ENCODE measurements at regions not wholly inside any gene's neighbourhood (a gene's known extent, or its start where the extent isn't known, plus 50 kb on each side); places are given as distances from the start of the nearest gene placed in this dataset.
A peak's percentile ranks its signal among the peaks of the same experiment; 100 is the strongest.

- WGBS, 2 donors, result 73 to 91% methylated on average over 2 of the region's 2 CpGs
- no peak for TF ChIP-seq CTCF (IDR thresholded peaks at IDR 0.05; ENCODE audit: control extremely low read depth, extremely low read depth)
- ATAC-seq (ENCODE audit: insufficient read depth, low FRiP score) (no peak), DNase-seq (no peak)
- H3K36me3 ChIP-seq (ENCODE audit: control insufficient read depth in 4 of 4, insufficient read depth in 4 of 4, low read length in 4 of 4), result no peaks in the 10 kb centered on the region
- no peak overlapping the region for H3K4me3 ChIP-seq
- no peaks in the 10 kb centered on the region for H3K4me1 ChIP-seq (ENCODE audit: control insufficient read depth in 5 of 5, insufficient read depth in 5 of 5, low read length in 5 of 5)
- H3K27ac ChIP-seq (ENCODE audit: low read depth in 1 of 2, low read length in 1 of 2), result no peak overlapping the region
- H3K27me3 ChIP-seq (ENCODE audit: control insufficient read depth in 3 of 3, insufficient read depth in 3 of 3, low read length in 2 of 3), result peaks cover 0 to 2% (median 0%) of the 10 kb centered on the region in 3 donors
- no peak overlapping the region for H3K9ac ChIP-seq (ENCODE audit: insufficient read depth in 1 of 2, low read length in 2 of 2)
- peaks cover 0 to 6% (median 0%) of the 10 kb centered on the region in 4 donors for H3K9me3 ChIP-seq (ENCODE audit: control insufficient read depth in 4 of 4, insufficient read depth in 3 of 4, low read length in 3 of 4)
Measured at GRCh38 chrX:42533761-42534160, 244.2 kb downstream of the PPP1R2C start.

GRCh38 chrX:42531441-42531840 lies 246.5 kb downstream of the PPP1R2C start:
- Histone ChIP-seq H3K4me1 (ENCODE audit: control insufficient read depth in 5 of 5, insufficient read depth in 5 of 5, low read length in 5 of 5) (no peaks in the 10 kb centered on the region), H3K27me3 (ENCODE audit: control insufficient read depth in 3 of 3, insufficient read depth in 3 of 3, low read length in 2 of 3) (peaks cover 0 to 4% (median 0%) of the 10 kb centered on the region in 3 donors), H3K9ac (ENCODE audit: insufficient read depth in 1 of 2, low read length in 2 of 2) (no peak overlapping the region), H3K27ac (ENCODE audit: low read depth in 1 of 2, low read length in 1 of 2) (no peak overlapping the region), H3K9me3 (ENCODE audit: control insufficient read depth in 4 of 4, insufficient read depth in 3 of 4, low read length in 3 of 4) (peaks cover 0 to 6% (median 0%) of the 10 kb centered on the region in 4 donors), H3K36me3 (ENCODE audit: control insufficient read depth in 4 of 4, insufficient read depth in 4 of 4, low read length in 4 of 4) (no peaks in the 10 kb centered on the region), H3K4me3 (no peak overlapping the region)
- DNase-seq (no peak), ATAC-seq (ENCODE audit: insufficient read depth, low FRiP score) (no peak)
- no peak for TF ChIP-seq CTCF (IDR thresholded peaks at IDR 0.05; ENCODE audit: control extremely low read depth, extremely low read depth)
- WGBS, 2 donors, result 28 to 39% methylated on average over 2 of the region's 2 CpGs

- H3K9ac ChIP-seq (ENCODE audit: insufficient read depth in 1 of 2, low read length in 2 of 2), result no peak overlapping the region
- H3K27me3 ChIP-seq (ENCODE audit: control insufficient read depth in 3 of 3, insufficient read depth in 3 of 3, low read length in 2 of 3), result peaks cover 0 to 4% (median 0%) of the 10 kb centered on the region in 3 donors
- H3K36me3 ChIP-seq (ENCODE audit: control insufficient read depth in 4 of 4, insufficient read depth in 4 of 4, low read length in 4 of 4), result no peaks in the 10 kb centered on the region
- no peak overlapping the region for H3K4me3 ChIP-seq
- H3K4me1 ChIP-seq (ENCODE audit: control insufficient read depth in 5 of 5, insufficient read depth in 5 of 5, low read length in 5 of 5), result no peaks in the 10 kb centered on the region
- DNase-seq (peak in 2 of 3 donors; percentile 18 to 36), ATAC-seq (ENCODE audit: insufficient read depth, low FRiP score) (no peak)
- 92 to 100% methylated on average over 1 of the region's 1 CpG for WGBS, 2 donors
- H3K27ac ChIP-seq (ENCODE audit: low read depth in 1 of 2, low read length in 1 of 2), result no peak overlapping the region
- peaks cover 0 to 6% (median 0%) of the 10 kb centered on the region in 4 donors for H3K9me3 ChIP-seq (ENCODE audit: control insufficient read depth in 4 of 4, insufficient read depth in 3 of 4, low read length in 3 of 4)
- TF ChIP-seq CTCF (IDR thresholded peaks at IDR 0.05; ENCODE audit: control extremely low read depth, extremely low read depth), result no peak
Measured at GRCh38 chrX:42530027-42530426, 247.9 kb downstream of the PPP1R2C start.

GRCh38 chrX:42524379-42524778 lies 253.6 kb downstream of the PPP1R2C start:
- Histone ChIP-seq H3K27me3 (ENCODE audit: control insufficient read depth in 3 of 3, insufficient read depth in 3 of 3, low read length in 2 of 3) (peaks cover 0 to 6% (median 3%) of the 10 kb centered on the region in 3 donors), H3K9me3 (ENCODE audit: control insufficient read depth in 4 of 4, insufficient read depth in 3 of 4, low read length in 3 of 4) (peaks cover 0 to 2% (median 0%) of the 10 kb centered on the region in 4 donors), H3K9ac (ENCODE audit: insufficient read depth in 1 of 2, low read length in 2 of 2) (no peak overlapping the region), H3K4me1 (ENCODE audit: control insufficient read depth in 5 of 5, insufficient read depth in 5 of 5, low read length in 5 of 5) (no peaks in the 10 kb centered on the region), H3K4me3 (no peak overlapping the region), H3K27ac (ENCODE audit: low read depth in 1 of 2, low read length in 1 of 2) (no peak overlapping the region), H3K36me3 (ENCODE audit: control insufficient read depth in 4 of 4, insufficient read depth in 4 of 4, low read length in 4 of 4) (no peaks in the 10 kb centered on the region)
- no peak for DNase-seq
- no peak for TF ChIP-seq CTCF (IDR thresholded peaks at IDR 0.05; ENCODE audit: control extremely low read depth, extremely low read depth)
- no peak for ATAC-seq (ENCODE audit: insufficient read depth, low FRiP score)
- WGBS, 2 donors, result 67 to 87% methylated on average over 1 of the region's 1 CpG

All from lung (tissue), 11 donors.